Epithelial cell of proximal tubule (primary cell): ENCODE measurements at regions not wholly inside any gene's neighbourhood (a gene's known extent, or its start where the extent isn't known, plus 50 kb on each side); places are given as distances from the start of the nearest gene placed in this dataset.

Experiments used
- DNase-seq: peaks from one replicate; pipeline ENCODE4 v3.0.0-alpha.2; 2011; ENCODE audit warnings: low read depth
- H3K4me3 ChIP-seq: 2 replicates; pipeline ENCODE4 v1.5.1; 2011; ENCODE audit warnings: low read depth, mild to moderate bottlenecking, low read length
- TF ChIP-seq, protein P1 (sequence below): conservative IDR thresholded peaks from 2 replicates; pipeline ENCODE4 v1.5.1; 2012; ENCODE audit warnings: low read depth, mild to moderate bottlenecking, low read length

DNA sequence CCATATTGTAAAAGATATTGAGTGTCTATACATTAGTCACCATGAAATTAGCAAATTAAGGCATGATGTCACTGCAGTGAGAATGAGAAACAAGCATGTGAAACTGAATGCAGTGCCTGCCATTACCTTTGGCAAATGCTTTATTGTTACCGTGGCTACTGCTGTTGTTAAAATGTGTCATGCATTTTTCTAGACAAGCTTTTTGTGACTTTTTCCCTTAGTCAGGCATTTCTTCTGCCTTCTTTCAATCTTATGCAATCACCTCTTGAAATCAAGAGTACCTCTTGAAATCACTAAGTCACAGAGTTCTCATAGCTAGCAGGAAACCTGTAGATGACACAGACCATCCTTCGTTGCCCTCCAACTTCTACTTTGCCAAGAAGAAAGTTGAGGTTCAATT lies 461.7 kb upstream of the TENM4 start:
- TF ChIP-seq, protein P1, sequence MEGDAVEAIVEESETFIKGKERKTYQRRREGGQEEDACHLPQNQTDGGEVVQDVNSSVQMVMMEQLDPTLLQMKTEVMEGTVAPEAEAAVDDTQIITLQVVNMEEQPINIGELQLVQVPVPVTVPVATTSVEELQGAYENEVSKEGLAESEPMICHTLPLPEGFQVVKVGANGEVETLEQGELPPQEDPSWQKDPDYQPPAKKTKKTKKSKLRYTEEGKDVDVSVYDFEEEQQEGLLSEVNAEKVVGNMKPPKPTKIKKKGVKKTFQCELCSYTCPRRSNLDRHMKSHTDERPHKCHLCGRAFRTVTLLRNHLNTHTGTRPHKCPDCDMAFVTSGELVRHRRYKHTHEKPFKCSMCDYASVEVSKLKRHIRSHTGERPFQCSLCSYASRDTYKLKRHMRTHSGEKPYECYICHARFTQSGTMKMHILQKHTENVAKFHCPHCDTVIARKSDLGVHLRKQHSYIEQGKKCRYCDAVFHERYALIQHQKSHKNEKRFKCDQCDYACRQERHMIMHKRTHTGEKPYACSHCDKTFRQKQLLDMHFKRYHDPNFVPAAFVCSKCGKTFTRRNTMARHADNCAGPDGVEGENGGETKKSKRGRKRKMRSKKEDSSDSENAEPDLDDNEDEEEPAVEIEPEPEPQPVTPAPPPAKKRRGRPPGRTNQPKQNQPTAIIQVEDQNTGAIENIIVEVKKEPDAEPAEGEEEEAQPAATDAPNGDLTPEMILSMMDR = no peak
- peak; percentile 79 for DNase-seq
- no peak overlapping the region for H3K4me3 ChIP-seq

GRCh38 chr11:79897896-79898295 lies 457.1 kb upstream of the TENM4 start:
- H3K4me3 ChIP-seq = no peak overlapping the region
- TF ChIP-seq, protein P1 = no peak
- no peak for DNase-seq

GRCh38 chr11:79896258-79896657 lies 455.4 kb upstream of the TENM4 start:
- no peak for DNase-seq
- no peak overlapping the region for H3K4me3 ChIP-seq
- TF ChIP-seq, protein P1 = no peak

GRCh38 chr11:79894111-79894510 lies 453.3 kb upstream of the TENM4 start:
- H3K4me3 ChIP-seq = no peak overlapping the region
- no peak for DNase-seq
- TF ChIP-seq, protein P1 = no peak

DNA sequence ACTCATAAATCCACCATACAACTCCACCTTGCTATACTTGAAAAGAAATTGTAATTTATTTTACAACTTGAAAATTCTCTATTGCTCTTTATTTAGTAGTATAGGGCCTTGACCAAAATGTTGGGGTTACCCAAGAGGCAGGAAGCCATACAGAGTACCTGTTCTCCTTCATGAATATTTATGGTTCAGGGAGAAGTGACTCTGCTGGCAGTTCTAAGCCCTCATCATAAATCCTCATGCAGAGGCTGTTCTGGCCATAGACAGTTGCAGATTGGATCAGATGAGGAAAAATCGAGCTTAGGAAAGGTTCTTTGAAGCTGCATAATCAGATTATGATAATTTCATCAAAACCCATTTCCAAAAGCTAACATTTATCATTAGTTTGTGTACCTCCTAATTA lies 449.4 kb upstream of the TENM4 start:
- H3K4me3 ChIP-seq = no peak overlapping the region
- TF ChIP-seq, protein P1 = no peak
- DNase-seq = no peak

- DNase-seq = no peak
- H3K4me3 ChIP-seq = no peak overlapping the region
- TF ChIP-seq, protein P1 = no peak
Observed at GRCh38 chr11:79864882-79865281, 424.1 kb upstream of the TENM4 start.

- no peak overlapping the region for H3K4me3 ChIP-seq
- no peak for DNase-seq
- TF ChIP-seq, protein P1 = no peak
Observed at GRCh38 chr11:79860336-79860735, 419.5 kb upstream of the TENM4 start.
